NT2/D1 (cell line): ENCODE measurements at regions not wholly inside any gene's neighbourhood (a gene's known extent, or its start where the extent isn't known, plus 50 kb on each side); places are given as distances from the start of the nearest gene placed in this dataset.

Experiments
- DNase-seq: peaks from one replicate; pipeline ENCODE4 v3.0.0-alpha.2; 2011; ENCODE audit warnings: low read depth, low spot score
- H3K27me3 ChIP-seq: 2 replicates; pipeline ENCODE4 v1.6.0; 2011; ENCODE audit warnings: mild to moderate bottlenecking; ENCODE audit not compliant: insufficient read length, insufficient read depth
- H3K36me3 ChIP-seq: 2 replicates; pipeline ENCODE4 v1.6.1; 2011; ENCODE audit warnings: mild to moderate bottlenecking, low read length, mixed read lengths; ENCODE audit not compliant: insufficient read depth, insufficient read length
- H3K4me1 ChIP-seq: 2 replicates; pipeline ENCODE4 v1.5.1; 2011; ENCODE audit not compliant: insufficient read depth, insufficient read length
- H3K4me3 ChIP-seq: 2 replicates; pipeline ENCODE4 v1.5.1; 2011; ENCODE audit warnings: low read depth; ENCODE audit not compliant: insufficient read length
- H3K9ac ChIP-seq: 2 replicates; pipeline ENCODE4 v1.6.0; 2011; ENCODE audit warnings: low read depth; ENCODE audit not compliant: insufficient read length
- H3K9me3 ChIP-seq: 2 replicates; pipeline ENCODE4 v1.5.1; 2011; ENCODE audit warnings: mild to moderate bottlenecking, low read length; ENCODE audit not compliant: insufficient read depth
- SUZ12 ChIP-seq: IDR thresholded peaks from 2 replicates; pipeline ENCODE4 v1.6.1; 2011; ENCODE audit not compliant: insufficient read length, insufficient read depth; ENCODE audit errors: extremely low read depth
- YY1 ChIP-seq: IDR thresholded peaks from 2 replicates; pipeline ENCODE4 v1.6.1; 2011; ENCODE audit not compliant: insufficient read length, insufficient read depth
- ZNF274 ChIP-seq: IDR thresholded peaks from 2 replicates; pipeline ENCODE4 v1.6.1; 2011; ENCODE audit warnings: mild to moderate bottlenecking, low read depth, low read length

- no peak for DNase-seq
- peaks cover 2% of the 10 kb centered on the region for H3K27me3 ChIP-seq
- H3K4me3 ChIP-seq, result no peak overlapping the region
- no peak overlapping the region for H3K9ac ChIP-seq
- no peaks in the 10 kb centered on the region for H3K9me3 ChIP-seq
- H3K36me3 ChIP-seq, result no peaks in the 10 kb centered on the region
- no peak for TF ChIP-seq ZNF274
- TF ChIP-seq SUZ12, result no peak
- TF ChIP-seq YY1, result no peak
- no peaks in the 10 kb centered on the region for H3K4me1 ChIP-seq
Measured at GRCh38 chr3:72580900-72581299, 267.3 kb downstream of the SHQ1 start.

- Histone ChIP-seq H3K9ac (no peak overlapping the region), H3K27me3 (peaks cover 2% of the 10 kb centered on the region), H3K4me1 (no peaks in the 10 kb centered on the region), H3K36me3 (no peaks in the 10 kb centered on the region), H3K9me3 (no peaks in the 10 kb centered on the region), H3K4me3 (no peak overlapping the region)
- TF ChIP-seq ZNF274 (no peak), SUZ12 (no peak), YY1 (no peak)
- DNase-seq, result no peak
Measured at GRCh38 chr3:72580246-72580756, 267.9 kb downstream of the SHQ1 start.

GRCh38 chr3:72579581-72580245 is 268.5 kb downstream of the SHQ1 start:
- Histone ChIP-seq H3K4me3 (no peak overlapping the region), H3K9ac (no peak overlapping the region), H3K27me3 (peaks cover 2% of the 10 kb centered on the region), H3K36me3 (no peaks in the 10 kb centered on the region), H3K9me3 (no peaks in the 10 kb centered on the region), H3K4me1 (no peaks in the 10 kb centered on the region)
- no peak for DNase-seq
- TF ChIP-seq YY1 (no peak), SUZ12 (no peak), ZNF274 (no peak)

GRCh38 chr3:72579191-72579580 is 269.1 kb downstream of the SHQ1 start:
- peaks cover 2% of the 10 kb centered on the region for H3K27me3 ChIP-seq
- no peak overlapping the region for H3K4me3 ChIP-seq
- no peaks in the 10 kb centered on the region for H3K9me3 ChIP-seq
- no peaks in the 10 kb centered on the region for H3K36me3 ChIP-seq
- DNase-seq, result no peak
- no peak overlapping the region for H3K9ac ChIP-seq
- no peaks in the 10 kb centered on the region for H3K4me1 ChIP-seq
- TF ChIP-seq ZNF274 (no peak), SUZ12 (no peak), YY1 (no peak)

- Histone ChIP-seq H3K4me1 (no peaks in the 10 kb centered on the region), H3K9me3 (no peaks in the 10 kb centered on the region), H3K9ac (no peak overlapping the region), H3K4me3 (no peak overlapping the region), H3K27me3 (peaks cover 2% of the 10 kb centered on the region), H3K36me3 (no peaks in the 10 kb centered on the region)
- no peak for TF ChIP-seq ZNF274
- TF ChIP-seq SUZ12, result no peak
- no peak for TF ChIP-seq YY1
- no peak for DNase-seq
Measured at GRCh38 chr3:72577190-72577589, 271.1 kb downstream of the SHQ1 start.

- no peak for DNase-seq
- no peaks in the 10 kb centered on the region for H3K36me3 ChIP-seq
- TF ChIP-seq YY1, result no peak
- TF ChIP-seq SUZ12, result no peak
- TF ChIP-seq ZNF274, result no peak
- no peaks in the 10 kb centered on the region for H3K4me1 ChIP-seq
- peaks cover 2% of the 10 kb centered on the region for H3K27me3 ChIP-seq
- H3K4me3 ChIP-seq, result no peak overlapping the region
- no peak overlapping the region for H3K9ac ChIP-seq
- H3K9me3 ChIP-seq, result no peaks in the 10 kb centered on the region
Measured at GRCh38 chr3:72576563-72576962, 271.7 kb downstream of the SHQ1 start.

GRCh38 chr3:72574144-72574543 is 274.1 kb downstream of the SHQ1 start:
- TF ChIP-seq SUZ12 (no peak), YY1 (no peak), ZNF274 (no peak)
- no peak overlapping the region for H3K4me3 ChIP-seq

More at GRCh38 chr3:72574144-72574543, 274.1 kb downstream of the SHQ1 start:
- DNase-seq, result no peak
- H3K9ac ChIP-seq, result no peak overlapping the region
- no peaks in the 10 kb centered on the region for H3K27me3 ChIP-seq
- no peaks in the 10 kb centered on the region for H3K36me3 ChIP-seq
- no peaks in the 10 kb centered on the region for H3K9me3 ChIP-seq
- H3K4me1 ChIP-seq, result no peaks in the 10 kb centered on the region
